Activated naive CD4-positive, alpha-beta T cell treated with anti-CD3 and anti-CD28 coated beads for 36 hours (primary cell): ENCODE measurements at regions not wholly inside any gene's neighbourhood (a gene's known extent, or its start where the extent isn't known, plus 50 kb on each side); places are given as distances from the start of the nearest gene placed in this dataset.
"Not testable (repeated sequence)": the region's sequence is repeated elsewhere in the genome, so short reads cannot be mapped to it uniquely, and the experiment has no call there.

ENCODE experiments used
- CTCF ChIA-PET: fragments of 350-600 bp; sonication (Branson Sonifier 250); formaldehyde crosslinking; loops from one replicate; lab custom pipeline; 2021; ENCODE audit warnings: antibody characterized with exemption; lab: Charles Lee
- DNase-seq: peaks from one replicate; pipeline ENCODE4 v3.0.0-alpha.2; 2020
- H3K27ac Mint-ChIP-seq: one replicate; pipeline ENCODE4 v1.8.0; 2021; ENCODE audit warnings: mild to moderate bottlenecking, mixed read lengths
- H3K27me3 Mint-ChIP-seq: one replicate; pipeline ENCODE4 v1.8.0; 2021; ENCODE audit warnings: low read depth, mixed read lengths
- H3K36me3 Mint-ChIP-seq: one replicate; pipeline ENCODE4 v1.8.0; 2021; ENCODE audit warnings: low read depth, mixed read lengths
- H3K4me1 Mint-ChIP-seq: one replicate; pipeline ENCODE4 v1.8.0; 2021; ENCODE audit warnings: low read depth, mixed read lengths
- H3K4me3 Mint-ChIP-seq: one replicate; pipeline ENCODE4 v1.8.0; 2021; ENCODE audit warnings: mild to moderate bottlenecking, moderate library complexity, mixed read lengths
- H3K9me3 Mint-ChIP-seq: one replicate; pipeline ENCODE4 v1.8.0; 2021; ENCODE audit warnings: mixed read lengths
- intact Hi-C: fragments of 100-400 bp; cut with micrococcal nuclease; formaldehyde crosslinking; loops from one replicate; pipeline ENCODE4 v1.15.1; 2023

DNA sequence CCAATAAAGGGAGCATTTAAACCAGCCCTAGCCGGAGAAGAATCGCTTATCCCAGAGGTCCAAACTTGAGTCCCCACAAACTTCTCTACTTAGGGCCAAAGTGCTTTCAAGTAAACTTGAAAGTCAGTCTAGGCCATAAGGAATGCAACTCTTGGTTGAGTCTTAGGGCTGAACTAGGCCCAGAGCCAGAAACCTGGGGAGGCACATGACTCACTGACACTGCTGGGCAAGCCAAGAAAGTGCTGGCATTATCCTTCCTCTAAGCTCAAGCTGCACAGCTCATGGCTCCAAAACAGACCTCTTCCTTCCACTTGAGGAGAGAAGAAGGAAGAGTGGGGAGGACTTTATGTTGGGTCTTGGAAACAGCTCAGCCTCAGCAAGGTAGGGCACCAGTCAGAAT is 1257.3 kb upstream of the DIAPH2 start:
- H3K36me3 Mint-ChIP-seq = no peaks in the 10 kb centered on the region
- DNase-seq = no peak
- CTCF ChIA-PET = no interaction called here
- intact Hi-C loops = no loop called here
- H3K27ac Mint-ChIP-seq = no peak overlapping the region
- no peaks in the 10 kb centered on the region for H3K27me3 Mint-ChIP-seq
- H3K4me1 Mint-ChIP-seq = no peaks in the 10 kb centered on the region
- H3K9me3 Mint-ChIP-seq = peaks cover 2% of the 10 kb centered on the region
- no peak overlapping the region for H3K4me3 Mint-ChIP-seq

DNA sequence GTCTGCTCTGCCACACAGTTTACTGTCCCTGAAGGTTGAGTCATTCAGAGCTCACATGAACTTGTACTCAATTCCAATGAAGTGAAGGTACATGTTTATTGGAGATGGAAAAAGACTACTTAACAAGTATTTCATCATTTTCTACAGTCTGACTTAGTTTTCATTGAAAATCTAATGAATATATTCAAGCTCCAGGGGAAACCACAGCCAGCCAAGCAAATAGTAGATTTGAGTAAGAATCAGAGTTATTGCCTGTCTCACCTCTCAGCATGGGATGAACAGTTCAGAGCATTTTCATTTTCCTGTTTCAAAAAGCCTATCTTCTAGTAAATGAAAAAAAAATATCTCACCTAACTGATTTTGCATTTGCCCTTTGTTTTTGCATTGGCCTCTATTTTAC is 1249.4 kb upstream of the DIAPH2 start:
- Mint-ChIP-seq H3K27ac (no peak overlapping the region), H3K36me3 (no peaks in the 10 kb centered on the region), H3K9me3 (peaks cover 4% of the 10 kb centered on the region), H3K4me1 (no peaks in the 10 kb centered on the region), H3K4me3 (no peak overlapping the region), H3K27me3 (no peaks in the 10 kb centered on the region)
- no peak for DNase-seq
- intact Hi-C loops = no loop called here
- CTCF ChIA-PET = no interaction called here

DNA sequence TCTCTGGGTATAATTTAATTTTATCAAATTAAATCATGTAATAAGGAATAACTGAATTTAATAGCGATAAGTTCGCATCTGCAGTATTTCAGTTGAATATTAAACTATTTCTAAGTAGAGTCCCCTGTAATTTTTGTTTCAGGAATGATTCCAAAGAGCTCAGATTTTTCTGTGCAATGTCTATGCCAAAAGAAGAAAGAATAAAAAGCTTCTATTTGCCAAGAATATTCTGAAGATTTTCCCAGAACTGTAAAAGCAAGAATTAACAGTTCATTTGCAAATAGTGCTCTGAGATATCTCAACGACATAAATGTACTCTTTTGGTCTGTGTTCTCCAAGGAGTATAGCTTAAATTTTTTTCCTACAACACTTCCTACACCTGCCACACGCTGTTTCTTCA is 1242.8 kb upstream of the DIAPH2 start:
- intact Hi-C loops = no loop called here
- CTCF ChIA-PET = no interaction called here
- H3K4me1 Mint-ChIP-seq = no peaks in the 10 kb centered on the region
- no peaks in the 10 kb centered on the region for H3K9me3 Mint-ChIP-seq
- no peak overlapping the region for H3K27ac Mint-ChIP-seq
- H3K27me3 Mint-ChIP-seq = no peaks in the 10 kb centered on the region
- H3K36me3 Mint-ChIP-seq = no peaks in the 10 kb centered on the region
- DNase-seq = no peak
- no peak overlapping the region for H3K4me3 Mint-ChIP-seq

DNA sequence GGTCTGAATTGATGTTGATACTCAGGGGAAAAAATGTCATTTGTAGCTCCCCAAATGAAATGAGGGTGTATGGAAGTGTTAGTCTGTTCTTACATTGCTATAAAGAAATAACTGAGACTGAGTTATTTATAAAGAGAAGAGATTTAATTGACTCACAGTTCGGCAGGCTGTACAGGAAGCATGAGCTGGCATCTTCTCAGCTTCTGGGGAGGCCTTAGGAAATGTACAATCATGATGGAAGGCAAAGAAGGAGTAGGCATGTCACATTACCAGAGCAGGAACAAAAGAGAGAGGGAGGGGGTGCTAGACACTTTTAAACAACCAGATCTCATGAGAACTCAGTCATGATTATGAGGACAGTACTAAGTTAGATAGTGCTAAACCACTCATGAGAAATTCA is 1199.9 kb upstream of the DIAPH2 start:
- intact Hi-C loops = no loop called here
- no peaks in the 10 kb centered on the region for H3K36me3 Mint-ChIP-seq
- CTCF ChIA-PET = no interaction called here
- H3K4me3 Mint-ChIP-seq = no peak overlapping the region
- H3K27ac Mint-ChIP-seq = no peak overlapping the region
- no peaks in the 10 kb centered on the region for H3K4me1 Mint-ChIP-seq
- no peaks in the 10 kb centered on the region for H3K27me3 Mint-ChIP-seq
- no peak for DNase-seq
- no peaks in the 10 kb centered on the region for H3K9me3 Mint-ChIP-seq

DNA sequence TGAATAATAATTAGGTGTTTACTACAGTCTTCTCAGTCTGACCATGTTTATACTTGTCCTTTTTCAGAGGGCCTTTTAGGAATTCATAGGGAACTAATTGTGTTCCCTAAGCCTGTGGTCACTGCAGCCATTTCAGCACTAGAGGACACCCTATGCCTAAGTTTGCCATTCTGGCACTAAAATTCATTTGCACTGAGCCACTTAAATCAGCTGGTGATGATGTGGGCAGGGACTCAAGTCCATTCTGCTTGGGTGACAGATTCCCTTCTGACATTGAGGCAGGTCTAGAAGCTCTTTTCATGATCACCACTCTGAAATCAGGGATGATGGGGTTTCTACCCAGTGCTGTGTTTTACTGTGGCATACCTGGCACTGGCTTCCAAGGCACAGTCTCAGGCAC is 1178.9 kb upstream of the DIAPH2 start:
- H3K36me3 Mint-ChIP-seq = no peaks in the 10 kb centered on the region
- no peaks in the 10 kb centered on the region for H3K4me1 Mint-ChIP-seq
- no peaks in the 10 kb centered on the region for H3K27me3 Mint-ChIP-seq
- intact Hi-C loops = no loop called here
- CTCF ChIA-PET = no interaction called here
- peaks cover 3% of the 10 kb centered on the region for H3K9me3 Mint-ChIP-seq
- DNase-seq = no peak
- no peak overlapping the region for H3K4me3 Mint-ChIP-seq
- no peak overlapping the region for H3K27ac Mint-ChIP-seq

DNA sequence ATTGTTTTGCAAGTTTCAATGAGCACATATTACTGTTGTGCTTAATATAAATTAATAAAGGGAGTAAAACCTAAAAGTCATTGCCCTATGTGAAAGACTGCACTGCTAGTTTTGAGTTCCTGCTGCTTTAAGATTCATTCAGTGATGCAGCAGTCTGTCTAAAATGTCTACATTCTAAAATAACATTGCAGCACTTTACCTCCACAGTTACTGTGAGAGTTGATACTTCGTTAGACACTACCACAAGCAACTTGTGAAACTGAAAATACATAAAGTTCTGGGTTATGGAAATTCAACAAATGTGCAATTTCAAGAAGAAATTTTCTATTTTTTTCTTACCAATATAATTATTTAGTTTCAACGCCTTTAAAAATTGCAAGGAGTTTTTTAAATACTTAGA is 1175.2 kb upstream of the DIAPH2 start:
- CTCF ChIA-PET = no interaction called here
- no peak for DNase-seq
- Mint-ChIP-seq H3K27ac (no peak overlapping the region), H3K27me3 (no peaks in the 10 kb centered on the region), H3K36me3 (no peaks in the 10 kb centered on the region), H3K4me1 (no peaks in the 10 kb centered on the region), H3K4me3 (no peak overlapping the region), H3K9me3 (peaks cover 5% of the 10 kb centered on the region)
- intact Hi-C loops = no loop called here

DNA sequence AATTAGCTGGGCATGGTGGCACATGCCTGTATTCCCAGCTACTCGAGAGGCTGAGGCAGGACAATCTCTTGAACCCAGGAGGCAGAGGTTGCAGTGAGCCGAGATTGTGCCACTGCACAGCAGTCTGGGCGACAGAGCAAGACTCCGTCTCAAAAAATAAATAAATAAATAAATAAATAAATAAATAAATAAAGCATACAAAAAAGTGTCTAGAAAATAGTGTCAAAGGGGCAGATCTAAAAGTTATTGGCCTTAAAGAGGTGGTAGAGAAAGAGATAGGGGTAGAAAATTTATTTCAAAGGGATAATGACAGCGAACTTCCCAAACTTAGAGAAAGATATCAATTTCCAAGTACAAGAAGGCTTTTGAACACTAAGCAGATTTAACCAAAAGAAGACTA is 1160.6 kb upstream of the DIAPH2 start:
- CTCF ChIA-PET, H3K36me3 Mint-ChIP-seq, H3K4me1 Mint-ChIP-seq, H3K9me3 Mint-ChIP-seq, H3K27me3 Mint-ChIP-seq, H3K27ac Mint-ChIP-seq, DNase-seq, intact Hi-C loops, H3K4me3 Mint-ChIP-seq: not testable (repeated sequence)

DNA sequence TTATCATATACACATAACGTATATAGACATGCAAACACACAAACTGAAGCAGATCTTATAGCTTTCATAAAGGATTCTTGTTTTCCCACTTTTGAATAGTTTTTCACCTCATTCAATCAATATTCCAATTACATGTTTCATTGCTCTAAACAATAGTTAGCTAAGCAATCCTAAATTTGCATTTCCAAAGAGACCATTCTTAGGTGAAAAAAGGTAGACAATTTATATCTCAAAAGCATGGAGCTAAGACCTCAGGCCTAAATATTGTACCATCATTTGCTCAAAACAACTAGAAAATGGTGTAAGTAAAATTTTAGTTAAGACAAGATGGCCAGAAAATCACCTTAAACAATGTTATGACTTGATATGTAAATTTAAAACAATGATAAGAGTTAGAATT is 1148.5 kb upstream of the DIAPH2 start:
- CTCF ChIA-PET = interaction anchor here (0.6 kb wide), 1 partner anchor 24 kb away, joined by 4 read pairs; no protein-coding TSS in a partner anchor
- H3K9me3 Mint-ChIP-seq = no peaks in the 10 kb centered on the region

DNA sequence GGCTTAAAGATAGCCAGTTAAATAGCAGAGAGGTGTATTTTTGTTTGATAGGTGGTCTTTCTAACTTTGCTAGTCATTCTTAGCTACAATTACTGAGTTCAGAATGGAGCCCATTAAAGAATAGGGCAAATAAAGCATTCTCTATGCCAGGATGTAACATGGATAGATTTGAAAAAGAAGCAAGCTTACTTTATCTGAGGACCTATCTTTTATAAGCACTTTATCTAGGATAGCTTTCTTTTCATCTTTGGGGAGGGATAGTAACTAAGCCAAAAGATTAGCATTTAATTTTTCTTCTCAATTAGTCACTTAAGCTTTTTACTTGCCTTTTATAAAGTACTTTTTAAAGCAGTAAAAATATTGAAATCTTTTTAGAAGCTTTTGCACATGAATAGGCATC is 1148.0 kb upstream of the DIAPH2 start:
- Mint-ChIP-seq H3K4me3 (no peak overlapping the region), H3K4me1 (no peaks in the 10 kb centered on the region), H3K27me3 (no peaks in the 10 kb centered on the region), H3K9me3 (no peaks in the 10 kb centered on the region), H3K27ac (no peak overlapping the region), H3K36me3 (no peaks in the 10 kb centered on the region)
- CTCF ChIA-PET = no interaction called here
- intact Hi-C loops = no loop called here
- no peak for DNase-seq

More for the DNA sequence above, 1148.5 kb upstream of the DIAPH2 start:
- Mint-ChIP-seq H3K27ac (no peak overlapping the region), H3K4me3 (no peak overlapping the region), H3K36me3 (no peaks in the 10 kb centered on the region), H3K4me1 (no peaks in the 10 kb centered on the region), H3K27me3 (no peaks in the 10 kb centered on the region)
- DNase-seq = no peak
- intact Hi-C loops = no loop called here

DNA sequence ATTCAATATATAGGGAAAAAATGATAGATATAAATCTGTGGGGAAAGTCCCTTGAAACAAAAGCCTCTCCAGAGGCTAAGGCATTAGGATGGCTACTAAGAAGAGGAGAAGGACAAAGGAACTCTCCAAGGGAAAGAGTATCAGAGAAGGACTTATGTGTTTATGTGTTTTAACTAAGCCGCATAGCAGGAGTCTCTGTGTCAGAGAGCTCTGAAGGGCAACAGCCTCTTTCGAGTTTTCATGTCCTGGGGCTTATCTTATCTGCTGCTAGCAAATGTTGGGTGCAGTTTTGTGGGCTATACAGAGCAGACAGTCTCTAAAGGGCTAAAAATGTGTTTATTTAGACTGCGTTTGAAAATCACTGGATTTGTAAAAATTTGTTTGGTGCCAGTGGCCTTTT is 1145.6 kb upstream of the DIAPH2 start:
- intact Hi-C loops = no loop called here
- Mint-ChIP-seq H3K9me3 (no peaks in the 10 kb centered on the region), H3K27ac (no peak overlapping the region), H3K4me1 (no peaks in the 10 kb centered on the region), H3K4me3 (no peak overlapping the region), H3K27me3 (no peaks in the 10 kb centered on the region), H3K36me3 (no peaks in the 10 kb centered on the region)
- CTCF ChIA-PET = no interaction called here
- no peak for DNase-seq

DNA sequence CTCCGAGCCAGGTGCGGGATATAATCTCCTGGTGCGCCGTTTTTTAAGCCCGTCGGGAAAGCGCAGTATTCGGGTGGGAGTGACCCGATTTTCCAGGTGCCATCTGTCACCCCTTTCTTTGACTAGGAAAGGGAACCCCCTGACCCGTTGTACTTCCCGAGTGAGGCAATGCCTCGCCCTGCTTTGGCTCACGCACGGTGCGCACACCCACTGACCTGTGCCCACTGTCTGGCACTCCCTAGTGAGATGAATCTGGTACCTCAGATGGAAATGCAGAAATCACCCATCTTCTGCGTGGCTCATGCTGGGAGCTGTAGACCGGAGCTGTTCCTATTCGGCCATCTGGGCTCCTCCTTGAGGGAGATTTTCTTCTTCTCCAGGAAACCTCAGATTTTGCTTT is 1135.1 kb upstream of the DIAPH2 start:
- CTCF ChIA-PET, intact Hi-C loops, H3K9me3 Mint-ChIP-seq, H3K36me3 Mint-ChIP-seq, H3K27me3 Mint-ChIP-seq, H3K4me3 Mint-ChIP-seq, H3K4me1 Mint-ChIP-seq, H3K27ac Mint-ChIP-seq, DNase-seq: not testable (repeated sequence)

DNA sequence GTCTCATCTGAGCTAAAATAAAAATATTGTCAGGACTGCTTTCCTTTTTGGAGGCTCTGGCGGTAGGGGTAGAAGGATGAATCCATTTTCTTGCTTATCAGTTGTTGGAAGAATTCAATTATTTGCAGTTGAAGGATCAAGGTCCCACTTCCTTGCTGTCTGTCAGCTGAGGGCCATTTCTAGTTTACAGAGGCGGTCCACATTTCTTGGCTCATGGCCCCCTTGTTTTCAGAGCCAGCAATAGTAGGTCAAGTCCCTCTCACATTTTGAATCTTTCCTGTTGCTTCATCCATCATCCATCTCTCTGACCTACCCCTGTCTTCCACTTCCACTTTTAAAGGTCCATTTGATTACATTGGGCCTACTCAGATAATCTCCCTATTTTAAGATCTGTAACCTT is 1099.3 kb upstream of the DIAPH2 start:
- Mint-ChIP-seq H3K4me3 (no peak overlapping the region), H3K27me3 (no peaks in the 10 kb centered on the region), H3K36me3 (no peaks in the 10 kb centered on the region), H3K9me3 (no peaks in the 10 kb centered on the region), H3K4me1 (no peaks in the 10 kb centered on the region), H3K27ac (no peak overlapping the region)
- DNase-seq = no peak
- intact Hi-C loops = no loop called here
- CTCF ChIA-PET = no interaction called here

DNA sequence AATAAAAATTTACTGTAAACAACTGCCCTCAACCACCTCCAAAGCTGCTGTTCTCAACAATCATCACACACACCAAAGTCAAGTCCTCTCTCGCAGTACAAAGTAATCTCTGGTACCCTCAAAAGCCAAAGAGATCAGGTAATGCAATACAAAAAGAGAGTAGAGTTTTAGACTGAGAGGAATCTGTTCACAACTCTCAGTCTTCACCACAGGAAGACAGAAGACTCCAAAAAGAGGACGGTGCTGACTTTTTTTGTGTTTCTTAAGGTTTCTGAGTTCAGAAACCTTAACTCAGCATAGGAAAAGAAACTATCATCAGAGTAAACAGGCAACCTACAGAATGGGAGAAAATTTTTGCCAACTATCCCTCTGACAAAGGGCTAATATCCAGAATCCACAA is 1072.3 kb upstream of the DIAPH2 start:
- intact Hi-C loops = no loop called here
- Mint-ChIP-seq H3K4me3 (no peak overlapping the region), H3K27ac (no peak overlapping the region), H3K36me3 (no peaks in the 10 kb centered on the region), H3K27me3 (no peaks in the 10 kb centered on the region), H3K9me3 (peaks cover 3% of the 10 kb centered on the region), H3K4me1 (no peaks in the 10 kb centered on the region)
- DNase-seq = no peak
- CTCF ChIA-PET = no interaction called here

DNA sequence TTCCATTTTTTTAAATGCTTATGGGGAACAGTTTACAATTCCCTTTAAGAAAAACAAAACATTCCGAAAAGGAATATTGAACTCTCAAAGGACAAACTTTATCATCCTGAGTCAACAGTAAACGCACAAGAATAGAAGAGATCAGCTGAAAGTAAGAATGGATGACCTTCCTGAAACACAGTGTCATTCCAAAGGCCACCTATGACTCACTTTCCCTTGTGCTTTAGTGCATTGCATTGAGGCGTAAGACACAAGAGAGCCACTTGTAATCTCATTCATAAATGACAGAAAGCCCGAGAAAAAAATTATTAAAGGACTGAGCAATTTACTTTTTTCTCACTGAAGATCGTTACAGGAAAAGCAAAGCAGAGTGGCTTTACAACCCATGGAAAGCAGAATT is 1062.4 kb upstream of the DIAPH2 start:
- no peak overlapping the region for H3K4me3 Mint-ChIP-seq
- no peaks in the 10 kb centered on the region for H3K9me3 Mint-ChIP-seq
- DNase-seq = no peak
- CTCF ChIA-PET = no interaction called here
- H3K27me3 Mint-ChIP-seq = no peaks in the 10 kb centered on the region
- no peaks in the 10 kb centered on the region for H3K36me3 Mint-ChIP-seq
- intact Hi-C loops = no loop called here
- H3K4me1 Mint-ChIP-seq = no peaks in the 10 kb centered on the region
- no peak overlapping the region for H3K27ac Mint-ChIP-seq
